ENCODE measurements at regions not wholly inside any gene's neighbourhood (a gene's known extent, or its start where the extent isn't known, plus 50 kb on each side); places are given as distances from the start of the nearest gene placed in this dataset.

DNA sequence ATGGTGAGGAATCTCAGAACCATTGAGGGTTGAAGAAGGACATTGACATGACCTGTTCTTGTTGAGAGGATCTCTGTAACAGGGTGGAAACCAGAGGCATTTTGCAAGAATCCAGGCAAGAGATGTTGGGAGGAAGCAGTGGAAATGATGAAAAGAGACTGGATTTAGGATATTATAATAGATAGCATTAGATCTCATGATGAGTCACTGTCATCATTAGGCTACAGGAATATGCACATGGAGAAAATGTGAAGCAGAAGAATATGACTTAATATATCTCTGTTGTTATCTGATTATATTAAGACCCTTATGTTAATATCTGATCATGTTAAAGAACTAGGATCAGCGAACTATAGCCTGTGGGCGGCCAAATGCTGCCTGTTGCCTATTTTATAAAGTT lies 393.0 kb upstream of the MTPN start:
- H3K27me3 ChIP-seq (replicated peaks in 1 of 4; ENCODE audit: control extremely low read depth in 1 of 4, control insufficient read depth in 3 of 4, insufficient read depth in 4 of 4, low read length in 3 of 4) = no peaks in the 10 kb centered on the region
- no peak overlapping the region for H3K27ac ChIP-seq (ENCODE audit: low read length in 2 of 2)
- H3K9me3 Mint-ChIP-seq (ENCODE audit: insufficient read depth) = no peaks in the 10 kb centered on the region
- no peak overlapping the region for H2AFZ ChIP-seq (ENCODE audit: insufficient read depth, low read depth, low read length, poor library complexity, severe bottlenecking)
- H3K27ac Mint-ChIP-seq = no peak overlapping the region
- H4K20me1 ChIP-seq (ENCODE audit: control insufficient read depth, insufficient read depth, low read length, poor library complexity, severe bottlenecking) = no peaks in the 10 kb centered on the region
- no peak for ATAC-seq (ENCODE audit: low read depth)
- no peaks in the 10 kb centered on the region for H3K27me3 Mint-ChIP-seq
- H3K36me3 ChIP-seq (replicated peaks in 1 of 2; ENCODE audit: control extremely low read depth in 1 of 2, control insufficient read depth in 1 of 2, extremely low read depth in 1 of 2, insufficient read depth in 2 of 2, low read length in 1 of 2) = no peaks in the 10 kb centered on the region
- WGBS (ENCODE audit: insufficient coverage) = no CpG with 5 or more reads among the region's 2 CpGs
- no peak for DNase-seq
- H3K4me3 Mint-ChIP-seq = no peak overlapping the region
- no peak overlapping the region for H3K9ac ChIP-seq (ENCODE audit: low read length)
- no peaks in the 10 kb centered on the region for H3K79me2 ChIP-seq (ENCODE audit: control insufficient read depth, insufficient read depth, low read length)
- ChIA-PET CTCF (no interaction called here), POLR2A (no interaction called here)
- H3K9me3 ChIP-seq (ENCODE audit: control extremely low read depth in 1 of 3, control insufficient read depth in 2 of 3, insufficient read depth in 1 of 3, low read length in 2 of 3) = no peaks in the 10 kb centered on the region
- H3K4me2 ChIP-seq (replicated peaks; ENCODE audit: low read depth, low read length, poor library complexity, severe bottlenecking) = no peak overlapping the region
- H3K4me1 ChIP-seq (ENCODE audit: control insufficient read depth in 2 of 2, insufficient read depth in 2 of 2, low read length in 2 of 2) = no peaks in the 10 kb centered on the region
- TF ChIP-seq EZH2 (IDR thresholded peaks at IDR 0.05; ENCODE audit: borderline replicate concordance, insufficient read depth, low read depth, low read length, poor library complexity, severe bottlenecking) = no peak
- TF ChIP-seq, protein P1, sequence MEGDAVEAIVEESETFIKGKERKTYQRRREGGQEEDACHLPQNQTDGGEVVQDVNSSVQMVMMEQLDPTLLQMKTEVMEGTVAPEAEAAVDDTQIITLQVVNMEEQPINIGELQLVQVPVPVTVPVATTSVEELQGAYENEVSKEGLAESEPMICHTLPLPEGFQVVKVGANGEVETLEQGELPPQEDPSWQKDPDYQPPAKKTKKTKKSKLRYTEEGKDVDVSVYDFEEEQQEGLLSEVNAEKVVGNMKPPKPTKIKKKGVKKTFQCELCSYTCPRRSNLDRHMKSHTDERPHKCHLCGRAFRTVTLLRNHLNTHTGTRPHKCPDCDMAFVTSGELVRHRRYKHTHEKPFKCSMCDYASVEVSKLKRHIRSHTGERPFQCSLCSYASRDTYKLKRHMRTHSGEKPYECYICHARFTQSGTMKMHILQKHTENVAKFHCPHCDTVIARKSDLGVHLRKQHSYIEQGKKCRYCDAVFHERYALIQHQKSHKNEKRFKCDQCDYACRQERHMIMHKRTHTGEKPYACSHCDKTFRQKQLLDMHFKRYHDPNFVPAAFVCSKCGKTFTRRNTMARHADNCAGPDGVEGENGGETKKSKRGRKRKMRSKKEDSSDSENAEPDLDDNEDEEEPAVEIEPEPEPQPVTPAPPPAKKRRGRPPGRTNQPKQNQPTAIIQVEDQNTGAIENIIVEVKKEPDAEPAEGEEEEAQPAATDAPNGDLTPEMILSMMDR (IDR thresholded peaks at IDR 0.05) = no peak
- intact Hi-C loops (cut with micrococcal nuclease) = no loop called here
- H3K4me3 ChIP-seq (ENCODE audit: control extremely low read depth in 1 of 5, extremely low read depth in 1 of 5, insufficient read depth in 1 of 5, low read depth in 2 of 5, low read length in 4 of 5) = no peak overlapping the region
- no peaks in the 10 kb centered on the region for H3K4me1 Mint-ChIP-seq

DNA sequence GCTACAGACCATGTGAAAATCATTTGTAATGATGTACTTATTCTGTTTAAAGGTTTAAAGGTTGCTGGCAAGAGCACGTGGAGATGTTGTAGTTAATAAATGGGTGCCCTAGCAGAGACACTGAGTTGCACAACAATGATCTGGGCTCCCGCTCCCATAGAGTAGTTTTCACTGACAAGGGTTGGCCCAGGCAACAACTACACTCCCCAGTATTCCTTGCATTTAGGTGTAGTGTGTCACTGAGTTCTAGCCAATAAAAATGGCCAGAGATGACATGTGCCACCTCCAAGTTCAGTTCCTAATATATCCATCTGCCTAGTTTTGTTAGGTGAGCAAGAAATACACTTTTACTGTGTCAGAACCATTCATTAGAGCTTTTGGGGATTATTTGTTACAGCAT lies 392.1 kb upstream of the MTPN start:
- no peak overlapping the region for H3K27ac ChIP-seq (ENCODE audit: low read length in 2 of 2)
- H3K36me3 ChIP-seq (replicated peaks in 1 of 2; ENCODE audit: control extremely low read depth in 1 of 2, control insufficient read depth in 1 of 2, extremely low read depth in 1 of 2, insufficient read depth in 2 of 2, low read length in 1 of 2) = no peaks in the 10 kb centered on the region
- H3K4me2 ChIP-seq (replicated peaks; ENCODE audit: low read depth, low read length, poor library complexity, severe bottlenecking) = no peak overlapping the region
- Mint-ChIP-seq H3K27ac (no peak overlapping the region), H3K4me3 (no peak overlapping the region), H3K4me1 (no peaks in the 10 kb centered on the region), H3K9me3 (ENCODE audit: insufficient read depth) (no peaks in the 10 kb centered on the region), H3K27me3 (no peaks in the 10 kb centered on the region)
- TF ChIP-seq, protein P1 (IDR thresholded peaks at IDR 0.05) = no peak
- no peak for TF ChIP-seq EZH2 (IDR thresholded peaks at IDR 0.05; ENCODE audit: borderline replicate concordance, insufficient read depth, low read depth, low read length, poor library complexity, severe bottlenecking)
- no peaks in the 10 kb centered on the region for H3K9me3 ChIP-seq (ENCODE audit: control extremely low read depth in 1 of 3, control insufficient read depth in 2 of 3, insufficient read depth in 1 of 3, low read length in 2 of 3)
- POLR2A ChIA-PET = no interaction called here
- no peaks in the 10 kb centered on the region for H3K4me1 ChIP-seq (ENCODE audit: control insufficient read depth in 2 of 2, insufficient read depth in 2 of 2, low read length in 2 of 2)
- no peak overlapping the region for H3K4me3 ChIP-seq (ENCODE audit: control extremely low read depth in 1 of 5, extremely low read depth in 1 of 5, insufficient read depth in 1 of 5, low read depth in 2 of 5, low read length in 4 of 5)
- CTCF ChIA-PET = no interaction called here
- 60% methylated on average over 1 of the region's 2 CpGs for WGBS (ENCODE audit: insufficient coverage)
- ATAC-seq (ENCODE audit: low read depth) (no peak), DNase-seq (no peak)
- no peaks in the 10 kb centered on the region for H4K20me1 ChIP-seq (ENCODE audit: control insufficient read depth, insufficient read depth, low read length, poor library complexity, severe bottlenecking)
- no peaks in the 10 kb centered on the region for H3K27me3 ChIP-seq (replicated peaks in 1 of 4; ENCODE audit: control extremely low read depth in 1 of 4, control insufficient read depth in 3 of 4, insufficient read depth in 4 of 4, low read length in 3 of 4)
- H3K9ac ChIP-seq (ENCODE audit: low read length) = no peak overlapping the region
- intact Hi-C loops (cut with micrococcal nuclease) = no loop called here
- H2AFZ ChIP-seq (ENCODE audit: insufficient read depth, low read depth, low read length, poor library complexity, severe bottlenecking) = no peak overlapping the region
- H3K79me2 ChIP-seq (ENCODE audit: control insufficient read depth, insufficient read depth, low read length) = no peaks in the 10 kb centered on the region

All from B cell (primary cell).